IPS-NIHi11 (cell line): ENCODE measurements at regions not wholly inside any gene's neighbourhood (a gene's known extent, or its start where the extent isn't known, plus 50 kb on each side); places are given as distances from the start of the nearest gene placed in this dataset.
"Not testable (repeated sequence)": the region's sequence is repeated elsewhere in the genome, so short reads cannot be mapped to it uniquely, and the experiment has no call there.

Source experiments
- DNase-seq: peaks from one replicate; pipeline ENCODE4 v3.0.0; 2012; ENCODE audit warnings: mixed read lengths, low spot score

GRCh38 chr2:164024396-164024795 is 288.6 kb upstream of the FIGN start:
- no peak for DNase-seq

DNA sequence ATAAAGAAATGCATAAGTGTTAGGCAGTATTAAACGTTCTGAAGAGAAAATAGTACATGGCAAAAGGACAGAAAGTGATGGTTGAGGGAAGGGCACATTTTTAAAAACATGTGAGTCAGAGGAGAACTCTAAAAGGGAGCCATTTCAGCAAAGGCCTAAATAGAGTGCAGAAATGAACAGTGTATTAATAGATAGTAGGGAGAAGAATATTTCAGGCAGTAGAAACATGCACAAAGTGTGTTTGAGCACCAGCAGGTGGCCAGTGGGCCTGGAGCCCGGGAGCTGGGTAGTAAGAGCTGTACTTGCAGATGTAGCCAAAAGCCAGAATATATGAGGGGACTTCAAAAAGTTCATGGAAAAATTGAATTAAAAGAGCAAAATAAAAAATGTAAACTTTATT is 288.1 kb upstream of the FIGN start:
- DNase-seq, result no peak

GRCh38 chr2:164015328-164016123 is 279.7 kb upstream of the FIGN start:
- peak; percentile 28 for DNase-seq

- DNase-seq, result no peak
These were observed 279.0 kb upstream of the FIGN start for GRCh38 chr2:164014791-164015190.

DNA sequence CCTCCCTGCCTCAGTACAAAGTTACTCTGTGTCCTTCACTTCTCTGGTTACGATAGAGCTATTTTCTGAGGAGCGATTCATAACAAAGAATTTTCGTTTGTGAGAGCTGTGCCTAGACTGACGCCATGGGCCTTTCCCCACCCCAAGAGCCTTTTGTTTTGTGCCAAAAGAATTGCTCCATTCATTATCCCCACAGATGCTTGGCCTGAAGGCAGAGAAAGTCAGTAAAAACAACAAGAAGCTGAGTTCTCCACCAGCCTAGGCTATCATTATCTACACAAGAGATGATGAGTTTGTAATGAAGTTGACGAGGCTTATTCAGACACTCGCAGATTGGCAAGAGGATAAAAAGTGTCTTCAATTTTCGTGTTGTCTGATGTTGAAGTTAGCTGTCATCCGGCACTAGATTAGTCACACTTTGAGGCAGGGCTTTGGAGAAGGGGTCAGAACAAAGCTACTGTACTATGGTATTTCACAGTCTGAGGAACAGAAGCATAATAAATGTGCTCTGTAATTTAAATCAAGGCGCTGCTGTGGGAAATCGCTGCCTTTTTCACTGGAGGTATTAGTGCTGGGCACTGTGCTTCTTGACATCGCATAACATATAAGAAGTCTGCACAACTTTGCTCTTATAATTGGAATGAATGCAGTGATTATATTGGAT is 278.4 kb upstream of the FIGN start:
- peak; percentile 11 for DNase-seq

DNA sequence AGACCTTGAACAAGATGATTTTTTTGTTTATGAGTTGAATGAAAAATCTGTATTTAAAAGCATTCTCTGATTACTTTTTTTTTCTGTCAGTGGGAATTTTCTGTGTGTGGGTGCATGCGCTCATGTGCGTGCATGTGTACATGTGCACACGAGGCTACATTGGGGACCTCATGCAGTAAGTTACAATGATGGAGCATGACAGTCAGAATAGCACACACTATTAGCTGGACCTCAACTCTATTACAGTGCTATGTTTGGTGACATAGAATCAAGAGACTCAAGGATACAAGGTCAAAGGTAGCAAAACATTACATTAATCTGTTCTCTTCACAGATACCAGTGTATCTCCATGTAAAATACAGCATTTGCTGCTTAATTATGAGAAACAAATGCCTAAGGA is 276.8 kb upstream of the FIGN start:
- DNase-seq, result no peak

DNA sequence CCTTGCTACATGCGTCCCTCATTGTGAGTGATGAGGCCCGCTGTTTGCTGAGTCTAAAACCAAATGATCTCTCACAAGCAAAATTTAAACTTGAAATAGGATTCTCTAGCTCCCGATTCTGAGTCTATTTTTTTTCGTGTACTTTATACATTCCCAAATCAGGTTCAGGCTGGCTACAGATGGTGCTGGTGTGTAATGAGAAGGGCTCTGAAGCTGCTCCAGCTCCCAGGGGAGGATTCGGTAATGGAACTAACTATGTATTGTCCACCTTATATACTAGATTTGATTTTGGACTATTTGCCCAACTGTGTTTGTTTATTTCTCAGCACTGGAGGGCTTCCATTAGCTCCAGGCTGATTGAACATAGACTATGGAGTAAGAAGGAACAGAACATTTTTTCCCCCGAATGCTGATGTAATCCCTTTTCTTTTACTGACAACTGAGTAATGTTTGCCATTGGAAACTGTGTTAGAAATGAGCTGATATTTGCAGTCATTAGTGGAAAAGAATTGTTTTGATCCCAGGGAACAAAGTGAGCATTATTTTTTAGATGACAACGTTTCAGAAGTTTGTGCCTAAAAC is 274.0 kb upstream of the FIGN start:
- DNase-seq, result no peak

DNA sequence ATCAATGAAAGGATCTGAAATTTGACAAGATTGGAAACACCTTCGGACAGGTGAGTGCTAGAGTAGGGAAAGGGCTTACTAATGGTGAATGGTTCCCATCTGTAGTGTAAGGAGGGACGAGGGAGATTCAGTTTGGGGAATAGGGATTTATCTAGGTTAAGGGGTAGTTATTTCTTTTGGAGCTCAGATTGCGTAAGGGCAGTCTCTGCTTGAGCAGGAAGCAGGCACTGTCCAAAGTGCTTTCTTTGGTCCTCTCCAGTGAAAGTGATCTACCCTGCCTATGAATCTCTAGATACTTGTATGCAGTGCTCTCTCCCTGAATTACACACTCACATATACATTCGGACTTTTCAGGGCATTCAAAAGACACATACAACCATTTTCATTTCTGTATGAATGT is 272.9 kb upstream of the FIGN start:
- DNase-seq, result no peak

- DNase-seq, result no peak
These were observed 270.9 kb upstream of the FIGN start for GRCh38 chr2:164006704-164007103.

DNA sequence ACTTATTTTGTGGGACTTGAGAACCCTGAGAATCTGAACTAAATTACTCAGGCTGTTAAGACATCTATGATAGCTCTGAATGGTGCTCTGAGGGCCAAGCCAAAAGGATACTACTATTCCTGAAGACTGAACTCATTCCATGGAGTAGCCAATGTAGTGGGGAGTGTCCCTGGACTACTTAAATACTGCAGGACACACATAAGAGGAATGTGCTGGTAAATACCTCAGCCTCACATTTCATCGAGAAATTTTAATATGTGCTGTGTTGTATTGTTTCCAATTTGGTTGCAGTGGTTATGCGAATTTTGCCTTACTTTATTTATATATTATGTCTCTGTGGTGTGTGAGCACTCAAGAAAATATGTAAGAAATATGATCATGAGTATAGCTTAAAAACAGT is 264.4 kb upstream of the FIGN start:
- no peak for DNase-seq

DNA sequence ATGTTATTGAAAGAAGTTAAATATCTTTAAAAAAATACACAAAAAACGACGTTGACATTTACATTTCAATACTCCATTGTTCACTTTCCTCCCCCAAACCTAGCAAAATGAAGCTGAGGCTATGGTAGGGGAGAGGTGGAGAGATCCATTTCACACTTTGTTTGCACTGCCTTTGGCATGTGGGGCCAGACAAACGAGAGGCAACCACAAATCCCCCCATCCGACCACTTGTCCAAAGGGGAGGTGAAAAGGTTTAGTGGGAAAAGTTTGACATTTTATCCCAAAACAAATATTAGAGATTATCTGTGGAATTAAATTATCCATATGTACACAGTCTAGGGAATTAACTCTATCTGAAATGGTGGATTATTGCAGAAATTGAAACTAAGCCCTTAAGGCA is 261.7 kb upstream of the FIGN start:
- no peak for DNase-seq

GRCh38 chr2:163990541-163990940 is 254.7 kb upstream of the FIGN start:
- DNase-seq, result no peak

DNA sequence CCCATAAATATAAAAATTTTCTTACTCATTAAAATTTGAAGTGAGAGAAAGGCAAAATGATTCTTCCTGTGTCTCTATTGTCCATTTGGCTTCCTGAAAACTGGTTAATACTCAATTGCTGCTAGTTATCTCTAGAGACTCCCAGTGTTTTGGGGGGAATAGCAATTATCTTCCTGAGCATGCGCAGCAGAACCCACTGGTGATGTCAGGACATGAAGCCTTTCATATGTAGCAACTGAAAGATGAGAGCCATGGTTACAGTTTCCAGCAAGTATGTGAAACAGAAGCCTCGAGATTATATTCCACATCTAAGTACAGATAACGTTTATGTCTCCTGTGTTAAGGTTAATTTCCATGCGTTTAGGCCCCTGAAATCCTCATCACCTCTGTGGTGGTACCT is 254.3 kb upstream of the FIGN start:
- no peak for DNase-seq

DNA sequence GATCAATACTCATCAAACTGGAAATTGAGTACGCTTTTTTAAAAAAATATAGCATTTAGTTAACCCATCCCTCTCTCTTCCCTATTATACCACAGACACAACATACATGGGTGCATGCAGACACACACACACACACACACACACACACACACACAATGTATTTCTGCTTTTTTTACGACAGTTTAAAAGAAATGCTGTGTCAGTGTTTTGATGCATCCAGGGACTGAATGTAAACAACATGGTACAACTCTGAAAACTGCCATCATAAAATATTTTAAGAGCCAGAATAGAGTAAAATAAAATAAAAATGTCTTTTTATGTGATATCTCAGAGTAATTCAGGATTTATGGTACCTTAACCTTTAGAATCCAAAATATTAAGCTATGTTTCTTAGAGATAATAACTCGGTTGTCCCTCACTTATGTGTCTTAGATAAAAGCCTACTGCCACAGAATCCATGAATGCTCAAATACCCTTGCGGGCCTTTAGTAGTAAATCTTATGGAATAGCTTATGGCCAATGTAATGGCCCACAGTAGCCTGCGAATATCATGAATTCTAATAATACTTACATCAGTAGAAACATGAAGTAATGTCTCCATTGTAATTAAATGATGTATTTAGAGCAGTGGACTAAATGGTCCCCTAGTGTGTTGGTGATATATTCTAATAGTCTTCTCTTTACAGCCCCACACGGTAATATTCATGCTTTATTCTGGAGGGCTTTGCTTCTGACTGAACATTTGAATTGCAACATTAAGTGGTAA is 251.6 kb upstream of the FIGN start:
- DNase-seq, result no peak

GRCh38 chr2:163984986-163985385 is 249.2 kb upstream of the FIGN start:
- DNase-seq, result no peak

DNA sequence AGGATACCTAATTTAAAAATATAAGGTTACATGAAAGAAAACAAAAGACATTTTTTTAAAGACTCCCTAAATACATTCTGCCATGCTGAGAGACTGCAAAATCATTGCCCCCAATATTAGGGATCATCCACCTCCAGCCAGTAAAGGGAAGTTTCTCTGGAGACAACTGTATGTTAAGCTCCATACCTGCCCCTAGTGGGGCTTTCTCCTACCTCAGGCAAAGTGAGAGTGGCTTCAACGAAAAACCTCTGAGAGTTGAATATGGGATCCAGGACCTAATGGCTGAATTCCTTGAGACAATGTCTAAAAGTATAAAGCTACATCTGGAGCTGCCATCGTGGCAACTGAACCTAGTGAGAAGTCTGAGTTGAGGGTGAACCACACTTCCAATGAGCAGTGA is 248.1 kb upstream of the FIGN start:
- DNase-seq, result no peak

- DNase-seq, result no peak
These were observed 247.1 kb upstream of the FIGN start for GRCh38 chr2:163982938-163983337.

DNA sequence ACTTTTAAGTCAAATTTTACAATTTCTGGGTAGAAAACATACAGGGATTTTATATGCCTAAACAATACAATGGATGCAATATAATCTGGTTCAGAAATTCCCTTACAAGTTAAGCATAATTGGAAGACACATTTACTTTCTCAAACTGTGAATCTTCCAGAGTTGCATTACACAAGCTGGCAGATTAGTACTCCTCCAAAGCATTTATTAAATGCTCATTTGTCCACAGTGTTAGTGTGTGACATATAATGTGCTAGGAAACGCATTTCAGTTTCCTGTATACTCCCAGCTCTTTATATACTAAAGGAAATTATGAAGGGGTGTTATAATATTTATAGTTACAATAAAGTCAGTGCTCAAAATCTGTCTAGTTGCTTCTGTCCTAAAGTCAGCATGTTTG is 239.0 kb upstream of the FIGN start:
- DNase-seq, result no peak

GRCh38 chr2:163970058-163970813 is 234.4 kb upstream of the FIGN start:
- no peak for DNase-seq

- DNase-seq, result not testable (repeated sequence)
These were observed 228.5 kb upstream of the FIGN start for GRCh38 chr2:163964278-163964677.

GRCh38 chr2:163953390-163953907 is 217.6 kb upstream of the FIGN start:
- no peak for DNase-seq

DNA sequence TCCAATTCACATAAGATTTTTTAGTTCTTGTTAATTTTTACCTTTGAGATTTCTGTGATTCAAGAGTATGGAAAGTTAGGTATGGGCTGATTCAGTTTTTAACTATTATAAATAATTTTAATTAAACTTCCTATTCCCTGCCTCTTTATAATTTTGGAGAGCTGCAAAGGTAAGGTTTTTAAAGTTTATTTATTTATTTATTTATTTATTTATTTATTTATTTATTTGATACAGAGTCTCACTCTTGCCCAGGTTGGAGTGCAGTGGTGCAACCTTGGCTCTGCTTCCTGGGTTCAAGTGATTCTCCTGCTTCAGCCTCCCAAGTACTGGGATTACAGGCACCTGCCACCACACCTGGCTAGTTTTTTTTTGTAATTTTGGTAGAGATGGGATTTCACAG is 215.5 kb upstream of the FIGN start:
- DNase-seq, result no peak
